ENCODE measurements at regions not wholly inside any gene's neighbourhood (a gene's known extent, or its start where the extent isn't known, plus 50 kb on each side); places are given as distances from the start of the nearest gene placed in this dataset.

DNA sequence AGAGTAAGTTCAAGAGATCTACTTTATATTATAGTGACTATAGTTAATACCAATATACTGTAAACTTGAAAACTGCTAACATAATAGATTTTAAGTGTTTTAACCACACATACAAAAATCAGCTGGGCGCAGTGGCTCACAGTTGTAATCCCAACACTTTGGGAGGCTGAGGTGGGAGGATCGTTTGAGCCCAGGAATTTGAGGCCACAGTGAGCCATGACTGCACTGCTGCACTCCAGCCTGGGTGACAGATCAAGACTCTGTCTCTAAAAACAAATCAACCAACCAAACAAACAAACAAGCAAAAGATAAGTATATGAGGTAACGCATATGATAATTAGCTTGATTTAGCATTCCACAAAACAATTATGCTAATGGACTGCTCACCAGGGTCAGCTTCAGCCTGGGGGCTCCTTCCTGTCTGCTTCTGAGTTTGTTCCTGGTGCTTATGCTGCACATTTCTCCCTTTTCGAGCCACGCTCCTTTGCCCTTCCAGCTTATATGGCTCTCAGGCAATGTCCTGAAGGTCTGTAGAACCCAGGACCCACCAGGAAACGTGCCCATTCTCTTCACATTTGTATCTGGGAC lies 357.6 kb downstream of the EN1 start:
- in situ Hi-C loops (cut with MboI) = no loop called here
- Histone ChIP-seq H3K36me3 (ENCODE audit: control insufficient read depth, insufficient read depth, low read length) (no peaks in the 10 kb centered on the region), H2AFZ (ENCODE audit: low read depth, low read length) (no peak overlapping the region), H3K79me2 (ENCODE audit: control insufficient read depth, insufficient read depth, low read length) (no peaks in the 10 kb centered on the region), H4K20me1 (replicated peaks; ENCODE audit: control insufficient read depth, insufficient read depth, low read length) (no peaks in the 10 kb centered on the region), H3K27me3 (ENCODE audit: control insufficient read depth in 2 of 2, insufficient read depth in 2 of 2, low read length in 2 of 2) (no peaks in the 10 kb centered on the region; a peak in 1 of 5 replicates), H3K9me1 (ENCODE audit: control insufficient read depth, insufficient read depth, low read length) (no peaks in the 10 kb centered on the region), H3K4me1 (replicated peaks in 1 of 2; ENCODE audit: control insufficient read depth in 2 of 2, insufficient read depth in 2 of 2, low read length in 2 of 2) (no peaks in the 10 kb centered on the region), H3K4me2 (ENCODE audit: insufficient read depth, low read length) (no peak overlapping the region), H3K9me3 (replicated peaks; ENCODE audit: control insufficient read depth, insufficient read depth, low read depth, low read length) (no peaks in the 10 kb centered on the region), H3K4me3 (no peak overlapping the region), H3K27ac (ENCODE audit: extremely low read depth, low read depth, low read length) (no peak overlapping the region), H3K9ac (ENCODE audit: insufficient read depth in 1 of 2, low read depth in 2 of 2, low read length in 2 of 2) (no peak overlapping the region)
- ATAC-seq (no peak), DNase-seq (ENCODE audit: extremely low read depth in 1 of 4, low spot score in 3 of 4) (no peak), FAIRE-seq (no peak)
- intact Hi-C loops (cut with micrococcal nuclease) = no loop called here
- POLR2A ChIA-PET = no interaction called here
- CTCF ChIA-PET (ENCODE audit: low intra/inter-chr PET ratio) = no interaction called here
- no TSS peak for BruUV-seq (replicated peaks)
- 3% methylated on average over 6 of the region's 6 CpGs for WGBS (ENCODE audit: insufficient coverage, low coverage, missing lambda C conversion rate)
- no peak for TF ChIP-seq ZNF146 (CRISPR knock-in tag; IDR thresholded peaks at IDR 0.05; ENCODE audit: unreplicated experiment)
- no peak for TF ChIP-seq XRCC5 (IDR thresholded peaks at IDR 0.05; ENCODE audit: low read depth, low read length)
- TF ChIP-seq, protein P1, sequence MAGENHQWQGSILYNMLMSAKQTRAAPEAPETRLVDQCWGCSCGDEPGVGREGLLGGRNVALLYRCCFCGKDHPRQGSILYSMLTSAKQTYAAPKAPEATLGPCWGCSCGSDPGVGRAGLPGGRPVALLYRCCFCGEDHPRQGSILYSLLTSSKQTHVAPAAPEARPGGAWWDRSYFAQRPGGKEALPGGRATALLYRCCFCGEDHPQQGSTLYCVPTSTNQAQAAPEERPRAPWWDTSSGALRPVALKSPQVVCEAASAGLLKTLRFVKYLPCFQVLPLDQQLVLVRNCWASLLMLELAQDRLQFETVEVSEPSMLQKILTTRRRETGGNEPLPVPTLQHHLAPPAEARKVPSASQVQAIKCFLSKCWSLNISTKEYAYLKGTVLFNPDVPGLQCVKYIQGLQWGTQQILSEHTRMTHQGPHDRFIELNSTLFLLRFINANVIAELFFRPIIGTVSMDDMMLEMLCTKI (IDR thresholded peaks at IDR 0.05; ENCODE audit: partially characterized antibody) = no peak
- no peak for TF ChIP-seq LCOR (CRISPR knock-in tag; IDR thresholded peaks at IDR 0.05)
- no peak for TF ChIP-seq EHMT2 (IDR thresholded peaks at IDR 0.05)
- no peak for TF ChIP-seq YY1 (IDR thresholded peaks at IDR 0.05; ENCODE audit: borderline replicate concordance in 1 of 3, control insufficient read depth in 1 of 3, extremely low read depth in 1 of 3, insufficient read depth in 3 of 3, insufficient read length in 1 of 3, insufficient replicate concordance in 2 of 3, low read depth in 1 of 3, low read length in 2 of 3)

Measured in K562 (cell line).